Trophoblast cell (in vitro differentiated cells and primary cell): ENCODE measurements at regions not wholly inside any gene's neighbourhood (a gene's known extent, or its start where the extent isn't known, plus 50 kb on each side); places are given as distances from the start of the nearest gene placed in this dataset.

ENCODE experiments used
- DNase-seq, 2 donors: peaks; one replicate each; pipeline ENCODE4 v3.0.0-alpha.2; 2016
- H2AFZ ChIP-seq: 2 replicates; pipeline ENCODE4 v1.6.1; 2013; ENCODE audit warnings: low read length, moderate library complexity, mild to moderate bottlenecking; ENCODE audit not compliant: insufficient read depth, poor library complexity
- H2AK5ac ChIP-seq: 2 replicates; pipeline ENCODE4 v1.6.1; 2013; ENCODE audit warnings: mild to moderate bottlenecking, low read length
- H2BK120ac ChIP-seq: 2 replicates; pipeline ENCODE4 v1.6.1; 2013; ENCODE audit warnings: low read length, mild to moderate bottlenecking, moderate library complexity; ENCODE audit not compliant: insufficient read depth, poor library complexity
- H2BK12ac ChIP-seq: 2 replicates; pipeline ENCODE4 v1.6.1; 2013; ENCODE audit warnings: mild to moderate bottlenecking, low read length, moderate library complexity
- H2BK5ac ChIP-seq: 2 replicates; pipeline ENCODE4 v1.6.1; 2013; ENCODE audit warnings: low read length, low read depth, moderate library complexity, mild to moderate bottlenecking; ENCODE audit not compliant: poor library complexity
- H3K14ac ChIP-seq: 2 replicates; pipeline ENCODE4 v1.6.1; 2013; ENCODE audit warnings: mild to moderate bottlenecking, low read length
- H3K18ac ChIP-seq: 2 replicates; pipeline ENCODE4 v1.6.1; 2013; ENCODE audit warnings: mild to moderate bottlenecking, low read length
- H3K23ac ChIP-seq: 2 replicates; pipeline ENCODE4 v1.6.1; 2013; ENCODE audit warnings: low read length
- H3K27ac ChIP-seq: 2 replicates; pipeline ENCODE4 v1.5.1; 2013; ENCODE audit warnings: low read depth, mild to moderate bottlenecking, inconsistent platforms, low read length, moderate library complexity
- H3K27me3 ChIP-seq: 2 replicates; pipeline ENCODE4 v1.6.1; 2013; ENCODE audit warnings: inconsistent platforms, mild to moderate bottlenecking, low read length, moderate library complexity; ENCODE audit not compliant: insufficient read depth
- H3K36me3 ChIP-seq, 2 experiments: 1 replicate in 1 of 2; 2 replicates in 1 of 2; pipeline ENCODE4 v1.6.1; 2013; ENCODE audit warnings: low read length in 2 of 2, mild to moderate bottlenecking in 2 of 2, moderate library complexity in 1 of 2; ENCODE audit not compliant: insufficient read depth in 2 of 2, control insufficient read depth in 1 of 2
- H3K4ac ChIP-seq: 2 replicates; pipeline ENCODE4 v1.6.1; 2013; ENCODE audit warnings: low read depth, mild to moderate bottlenecking, low read length, moderate library complexity
- H3K4me1 ChIP-seq, 2 experiments: 1 replicate in 1 of 2; 2 replicates in 1 of 2; pipeline ENCODE4 v1.6.1; 2013; ENCODE audit warnings: low read length in 2 of 2, mild to moderate bottlenecking in 2 of 2, moderate library complexity in 1 of 2; ENCODE audit not compliant: insufficient read depth in 2 of 2, control insufficient read depth in 1 of 2
- H3K4me2 ChIP-seq: 2 replicates; pipeline ENCODE4 v1.6.1; 2013; ENCODE audit warnings: inconsistent platforms, mild to moderate bottlenecking, low read length, moderate library complexity
- H3K4me3 ChIP-seq: 2 replicates; pipeline ENCODE4 v1.5.1; 2013; ENCODE audit warnings: mild to moderate bottlenecking, low read depth, low read length, inconsistent platforms
- H3K79me1 ChIP-seq: one replicate; pipeline ENCODE4 v1.6.1; 2013; ENCODE audit warnings: low read length
- H3K79me2 ChIP-seq: 2 replicates; pipeline ENCODE4 v1.6.1; 2013; ENCODE audit warnings: low read length, mild to moderate bottlenecking; ENCODE audit not compliant: control insufficient read depth, insufficient read depth, poor library complexity
- H3K9ac ChIP-seq: 2 replicates; pipeline ENCODE4 v1.6.1; 2013; ENCODE audit warnings: mild to moderate bottlenecking, low read length
- H3K9me3 ChIP-seq: 2 replicates; pipeline ENCODE4 v1.6.1; 2013; ENCODE audit warnings: low read depth, mild to moderate bottlenecking, control low read depth, inconsistent platforms, low read length; ENCODE audit not compliant: insufficient read depth
- H4K12ac ChIP-seq: 2 replicates; pipeline ENCODE4 v1.6.1; 2013; ENCODE audit warnings: low read depth, mild to moderate bottlenecking, low read length, moderate library complexity
- H4K8ac ChIP-seq: 2 replicates; pipeline ENCODE4 v1.6.1; 2013; ENCODE audit warnings: low read depth, mild to moderate bottlenecking, low read length, moderate library complexity
- H4K91ac ChIP-seq: one replicate; pipeline ENCODE4 v1.6.1; 2013; ENCODE audit warnings: low read depth, mild to moderate bottlenecking, low read length, moderate library complexity
- WGBS: extraction: QIAGEN DNeasy Blood & Tissue Kit; methylation state at CpG from one replicate; pipeline ENCODE4 v1.1.7; 2013; ENCODE audit warnings: missing lambda C conversion rate; ENCODE audit not compliant: insufficient read length, insufficient coverage; ENCODE audit errors: extremely low coverage; 5-methylcytosine and 5-hydroxymethylcytosine counted together

DNA sequence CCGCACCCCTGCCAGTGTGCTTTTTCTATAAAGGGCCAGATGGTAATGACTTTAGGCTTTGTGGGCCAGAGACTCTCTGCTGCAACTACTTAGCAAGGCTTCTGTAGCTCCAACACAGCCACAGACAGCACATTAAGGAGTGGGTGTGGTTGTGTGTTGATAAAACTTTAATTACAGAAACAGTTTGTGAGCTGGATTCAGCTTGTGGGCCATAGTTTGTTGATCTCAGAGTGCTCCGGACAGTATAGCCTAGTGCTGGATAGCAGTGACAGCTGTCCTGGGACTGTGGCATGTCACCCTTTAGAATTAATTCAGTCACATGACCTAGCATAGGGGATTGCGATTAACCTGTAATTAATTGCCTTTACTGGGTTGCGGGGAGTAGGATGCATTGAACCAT is 109.7 kb downstream of the ZNF664 start:
- H3K79me1 ChIP-seq: no peaks in the 10 kb centered on the region
- WGBS: no CpG with 5 or more reads among the region's 4 CpGs
- no peaks in the 10 kb centered on the region for H3K36me3 ChIP-seq
- H3K4ac ChIP-seq: no peak overlapping the region
- no peak for DNase-seq
- no peak overlapping the region for H2BK120ac ChIP-seq
- H2BK12ac ChIP-seq: no peak overlapping the region
- no peaks in the 10 kb centered on the region for H3K9me3 ChIP-seq
- H2AK5ac ChIP-seq: no peak overlapping the region
- no peak overlapping the region for H4K91ac ChIP-seq
- no peak overlapping the region for H3K9ac ChIP-seq
- H3K27me3 ChIP-seq: no peaks in the 10 kb centered on the region
- no peaks in the 10 kb centered on the region for H3K79me2 ChIP-seq
- peaks cover 1 to 2% of the 10 kb centered on the region in 2 experiments for H3K4me1 ChIP-seq
- H4K8ac ChIP-seq: no peak overlapping the region
- no peak overlapping the region for H2BK5ac ChIP-seq
- no peak overlapping the region for H3K23ac ChIP-seq
- no peak overlapping the region for H3K4me3 ChIP-seq
- no peak overlapping the region for H3K18ac ChIP-seq
- no peak overlapping the region for H2AFZ ChIP-seq
- no peak overlapping the region for H4K12ac ChIP-seq
- no peak overlapping the region for H3K27ac ChIP-seq
- no peak overlapping the region for H3K4me2 ChIP-seq
- H3K14ac ChIP-seq: no peak overlapping the region

DNA sequence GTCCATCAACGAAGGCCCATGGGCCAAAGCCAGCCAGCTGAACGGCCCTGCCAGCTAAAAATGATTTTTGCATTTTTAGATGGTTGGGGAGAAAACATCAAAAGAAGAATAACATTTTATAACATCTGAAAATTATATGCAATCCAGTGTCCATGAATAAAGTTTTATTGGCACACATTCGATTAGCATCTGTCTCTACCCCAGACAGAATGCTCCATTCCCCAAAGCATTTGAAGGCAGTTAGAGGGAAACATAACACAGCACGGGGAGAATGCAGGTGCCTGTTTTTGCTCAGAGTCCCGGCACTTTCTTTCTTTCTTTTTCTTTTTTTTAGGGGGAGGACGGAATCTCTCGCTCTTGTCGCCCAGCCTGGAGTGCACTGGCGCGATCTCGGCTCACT is 110.7 kb downstream of the ZNF664 start:
- Histone ChIP-seq H3K79me2 (no peaks in the 10 kb centered on the region), H2BK12ac (no peak overlapping the region), H3K4me2 (no peak overlapping the region), H2AFZ (no peak overlapping the region), H4K12ac (no peak overlapping the region), H3K9ac (no peak overlapping the region), H4K8ac (no peak overlapping the region), H4K91ac (no peak overlapping the region), H3K4me1 (no peaks in the 10 kb centered on the region), H3K14ac (no peak overlapping the region), H3K27ac (no peak overlapping the region), H3K4me3 (no peak overlapping the region), H3K79me1 (no peaks in the 10 kb centered on the region), H3K4ac (no peak overlapping the region), H3K18ac (no peak overlapping the region), H3K23ac (no peak overlapping the region), H2AK5ac (no peak overlapping the region), H2BK120ac (no peak overlapping the region), H3K27me3 (no peaks in the 10 kb centered on the region), H3K36me3 (no peaks in the 10 kb centered on the region), H3K9me3 (no peaks in the 10 kb centered on the region), H2BK5ac (no peak overlapping the region)
- no CpG with 5 or more reads among the region's 11 CpGs for whole genome bisulfite sequencing
- DNase-seq: no peak

DNA sequence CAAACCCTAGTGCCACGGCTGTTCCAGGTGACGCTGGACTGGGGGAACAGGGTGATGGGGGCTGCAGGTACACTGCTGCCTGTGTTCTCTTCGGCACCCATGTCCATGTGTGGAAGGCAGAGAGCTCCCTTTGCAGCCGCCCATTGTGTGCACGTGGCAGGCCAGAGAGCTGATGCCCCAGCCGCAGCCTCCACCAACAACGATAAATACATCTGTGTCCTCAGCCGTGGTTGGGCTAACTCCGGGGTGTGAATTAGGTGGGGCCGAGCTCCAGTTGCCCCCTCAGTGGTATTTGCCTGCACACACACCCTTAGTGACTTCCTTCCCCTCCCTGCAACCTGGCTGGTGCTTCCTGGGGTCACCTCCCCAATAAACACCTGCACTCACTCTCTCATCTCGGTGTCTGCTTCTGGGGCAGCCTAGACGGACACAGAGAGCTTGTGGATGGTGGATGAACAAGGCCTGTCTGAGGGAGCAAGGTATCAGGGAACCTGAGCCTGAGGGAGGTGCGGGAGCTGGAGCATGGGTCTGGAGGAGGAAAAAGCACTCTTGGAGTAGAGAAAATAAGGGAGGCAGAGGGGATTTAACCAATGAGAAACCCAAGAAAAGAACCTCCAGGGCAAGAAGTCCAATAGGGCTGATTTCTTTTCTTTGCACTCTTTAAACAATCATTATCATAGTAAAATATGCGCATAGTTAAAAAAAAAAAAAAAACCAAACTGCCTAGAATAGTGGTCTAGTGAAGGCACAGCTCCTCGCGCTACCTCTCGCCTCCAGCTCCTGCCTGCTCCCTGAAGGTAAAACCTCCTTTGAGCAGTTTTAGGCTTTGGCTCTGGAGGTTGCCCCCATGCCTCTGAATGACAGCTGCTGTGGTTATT is 112.6 kb downstream of the ZNF664 start:
- no peak overlapping the region for H3K4me3 ChIP-seq
- H3K27ac ChIP-seq: no peak overlapping the region
- H2BK12ac ChIP-seq: no peak overlapping the region
- no peaks in the 10 kb centered on the region for H3K4me1 ChIP-seq
- no peak overlapping the region for H4K91ac ChIP-seq
- H3K79me2 ChIP-seq: no peaks in the 10 kb centered on the region
- no peak overlapping the region for H3K14ac ChIP-seq
- WGBS: no CpG with 5 or more reads among the region's 17 CpGs
- no peak overlapping the region for H3K18ac ChIP-seq
- no peaks in the 10 kb centered on the region for H3K36me3 ChIP-seq
- H3K9me3 ChIP-seq: peaks cover 2% of the 10 kb centered on the region
- H2AK5ac ChIP-seq: no peak overlapping the region
- H4K12ac ChIP-seq: no peak overlapping the region
- no peaks in the 10 kb centered on the region for H3K27me3 ChIP-seq
- H3K23ac ChIP-seq: no peak overlapping the region
- H3K79me1 ChIP-seq: no peaks in the 10 kb centered on the region
- H2BK5ac ChIP-seq: no peak overlapping the region
- no peak overlapping the region for H4K8ac ChIP-seq
- H3K4ac ChIP-seq: no peak overlapping the region
- DNase-seq: no peak
- H3K4me2 ChIP-seq: no peak overlapping the region
- no peak overlapping the region for H2BK120ac ChIP-seq
- no peak overlapping the region for H3K9ac ChIP-seq
- H2AFZ ChIP-seq: no peak overlapping the region

DNA sequence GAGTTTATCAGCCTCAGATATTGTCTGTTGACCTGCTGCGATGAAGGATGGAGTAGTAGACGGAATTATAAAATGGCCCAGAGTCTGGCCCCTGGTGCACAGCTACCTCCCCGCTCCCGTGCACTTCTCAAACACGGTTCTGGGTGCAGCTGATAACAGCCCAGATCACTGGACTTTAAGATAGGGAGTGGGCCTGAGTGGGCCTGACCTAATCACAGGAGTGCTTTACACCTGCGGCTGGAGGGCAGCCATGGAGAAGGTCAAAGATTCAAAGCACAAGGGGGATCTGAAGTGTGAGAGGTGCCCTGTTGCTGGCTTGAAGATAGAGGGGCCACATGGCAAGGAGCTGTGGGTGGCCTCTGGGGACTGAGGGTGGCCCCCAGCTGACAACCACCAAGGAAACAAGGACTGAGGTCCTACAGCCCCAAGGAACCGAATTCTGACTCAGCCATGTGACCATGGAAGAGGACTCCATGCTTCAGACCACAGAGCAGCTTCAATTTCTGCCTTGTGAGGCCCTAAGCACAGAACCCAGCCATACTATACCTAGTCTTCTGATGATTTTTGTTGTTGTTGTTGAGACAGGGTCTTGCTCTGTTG is 113.4 kb downstream of the ZNF664 start:
- Histone ChIP-seq H3K4me3 (no peak overlapping the region), H3K4me2 (no peak overlapping the region), H3K79me2 (no peaks in the 10 kb centered on the region), H3K9ac (no peak overlapping the region), H3K18ac (no peak overlapping the region), H4K12ac (no peak overlapping the region), H3K4me1 (no peaks in the 10 kb centered on the region), H2AFZ (no peak overlapping the region), H3K27ac (no peak overlapping the region), H3K4ac (no peak overlapping the region), H3K23ac (no peak overlapping the region), H4K91ac (no peak overlapping the region), H2BK120ac (no peak overlapping the region), H3K9me3 (peaks cover 2% of the 10 kb centered on the region), H3K36me3 (no peaks in the 10 kb centered on the region), H2BK12ac (no peak overlapping the region), H3K14ac (no peak overlapping the region), H2BK5ac (no peak overlapping the region), H3K79me1 (no peaks in the 10 kb centered on the region), H3K27me3 (no peaks in the 10 kb centered on the region), H2AK5ac (no peak overlapping the region), H4K8ac (no peak overlapping the region)
- no peak for DNase-seq
- WGBS: no CpG with 5 or more reads among the region's 7 CpGs
